ENCODE measurements at regions not wholly inside any gene's neighbourhood (a gene's known extent, or its start where the extent isn't known, plus 50 kb on each side); places are given as distances from the start of the nearest gene placed in this dataset.

GRCh38 chr12:47551426-47551851 is 154.4 kb downstream of the RPAP3 start:
- Mint-ChIP-seq H3K4me3 (no peak overlapping the region), H3K27me3 (ENCODE audit: low read depth) (no peaks in the 10 kb centered on the region)

DNA sequence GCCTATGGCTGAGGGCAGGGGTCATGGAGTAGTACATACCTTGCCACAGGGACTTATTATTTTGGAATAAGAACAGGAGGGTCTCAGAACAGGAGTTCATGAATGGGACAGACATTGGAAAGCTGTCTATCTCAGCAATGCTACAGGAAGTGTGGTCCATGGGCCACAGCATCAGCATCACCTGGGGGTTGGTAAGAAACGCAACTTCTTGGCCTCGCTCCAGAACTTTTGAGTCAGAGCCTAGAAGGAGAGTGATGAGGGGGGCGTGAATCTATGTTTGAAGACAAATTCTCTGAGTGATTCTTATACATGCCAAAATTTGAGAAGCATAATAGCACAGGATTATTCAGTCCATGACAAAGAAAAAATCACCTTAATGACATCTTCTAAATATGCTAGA is 156.6 kb downstream of the RPAP3 start:
- Mint-ChIP-seq H3K27me3 (ENCODE audit: low read depth) (no peaks in the 10 kb centered on the region), H3K4me1 (ENCODE audit: low read depth) (peaks cover 1% of the 10 kb centered on the region), H3K27ac (no peak overlapping the region), H3K4me3 (no peak overlapping the region), H3K36me3 (ENCODE audit: low read depth) (no peaks in the 10 kb centered on the region), H3K9me3 (peaks cover 14% of the 10 kb centered on the region)
- DNase-seq (ENCODE audit: low spot score) = no peak

More at GRCh38 chr12:47551426-47551851, 154.4 kb downstream of the RPAP3 start:
- Mint-ChIP-seq H3K9me3 (peaks cover 24% of the 10 kb centered on the region), H3K4me1 (ENCODE audit: low read depth) (peaks cover 1% of the 10 kb centered on the region), H3K27ac (no peak overlapping the region), H3K36me3 (ENCODE audit: low read depth) (no peaks in the 10 kb centered on the region)
- DNase-seq (ENCODE audit: low spot score) = no peak

DNA sequence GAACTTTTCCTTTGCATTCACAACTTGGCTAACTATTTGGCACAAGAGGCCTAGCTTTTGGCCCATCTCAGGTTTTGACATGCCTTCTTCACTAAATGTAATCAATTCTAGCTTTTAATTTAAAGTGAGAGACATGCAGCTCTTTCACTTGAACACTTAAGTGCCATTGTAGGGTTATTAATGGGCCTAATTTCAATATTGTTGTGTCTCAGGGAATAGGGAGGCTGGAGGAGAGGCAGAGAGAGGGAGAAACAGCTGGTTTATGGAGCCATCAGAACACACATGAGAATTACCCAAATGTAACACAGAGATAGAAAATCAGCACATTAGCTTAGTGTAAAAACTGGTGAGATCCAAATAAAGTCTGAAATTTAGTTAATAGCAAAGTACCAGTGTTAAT is 157.4 kb downstream of the RPAP3 start:
- DNase-seq (ENCODE audit: low spot score) = no peak
- no peaks in the 10 kb centered on the region for H3K36me3 Mint-ChIP-seq (ENCODE audit: low read depth)
- peaks cover 1% of the 10 kb centered on the region for H3K4me1 Mint-ChIP-seq (ENCODE audit: low read depth)
- H3K27ac Mint-ChIP-seq = no peak overlapping the region
- H3K9me3 Mint-ChIP-seq = peaks cover 6% of the 10 kb centered on the region
- no peak overlapping the region for H3K4me3 Mint-ChIP-seq
- no peaks in the 10 kb centered on the region for H3K27me3 Mint-ChIP-seq (ENCODE audit: low read depth)

- H3K27me3 Mint-ChIP-seq (ENCODE audit: low read depth) = no peaks in the 10 kb centered on the region
- H3K27ac Mint-ChIP-seq = no peak overlapping the region
- DNase-seq (ENCODE audit: low spot score) = no peak
- H3K4me3 Mint-ChIP-seq = no peak overlapping the region
- H3K9me3 Mint-ChIP-seq = no peaks in the 10 kb centered on the region
- H3K4me1 Mint-ChIP-seq (ENCODE audit: low read depth) = peaks cover 1% of the 10 kb centered on the region
- no peaks in the 10 kb centered on the region for H3K36me3 Mint-ChIP-seq (ENCODE audit: low read depth)
Observed at GRCh38 chr12:47547077-47547476, 158.8 kb downstream of the RPAP3 start.

GRCh38 chr12:47545938-47546609 is 159.8 kb downstream of the RPAP3 start:
- Mint-ChIP-seq H3K36me3 (ENCODE audit: low read depth) (no peaks in the 10 kb centered on the region), H3K27ac (no peak overlapping the region), H3K9me3 (no peaks in the 10 kb centered on the region), H3K4me3 (no peak overlapping the region), H3K27me3 (ENCODE audit: low read depth) (no peaks in the 10 kb centered on the region), H3K4me1 (ENCODE audit: low read depth) (peaks cover 1% of the 10 kb centered on the region)
- DNase-seq (ENCODE audit: low spot score) = no peak

- no peaks in the 10 kb centered on the region for H3K27me3 Mint-ChIP-seq (ENCODE audit: low read depth)
- H3K9me3 Mint-ChIP-seq = peaks cover 19% of the 10 kb centered on the region
- H3K36me3 Mint-ChIP-seq (ENCODE audit: low read depth) = no peaks in the 10 kb centered on the region
- H3K4me1 Mint-ChIP-seq (ENCODE audit: low read depth) = no peaks in the 10 kb centered on the region
- no peak overlapping the region for H3K27ac Mint-ChIP-seq
- H3K4me3 Mint-ChIP-seq = no peak overlapping the region
- no peak for DNase-seq (ENCODE audit: low spot score)
Observed at GRCh38 chr12:47534695-47535094, 171.1 kb downstream of the RPAP3 start.

- H3K27ac Mint-ChIP-seq = no peak overlapping the region
- no peaks in the 10 kb centered on the region for H3K27me3 Mint-ChIP-seq (ENCODE audit: low read depth)
- no peaks in the 10 kb centered on the region for H3K4me1 Mint-ChIP-seq (ENCODE audit: low read depth)
Observed at GRCh38 chr12:47530050-47530449, 175.8 kb downstream of the RPAP3 start.

GRCh38 chr12:47527816-47528215 is 178.0 kb downstream of the RPAP3 start:
- Mint-ChIP-seq H3K27me3 (ENCODE audit: low read depth) (peaks cover 7% of the 10 kb centered on the region), H3K4me1 (ENCODE audit: low read depth) (no peaks in the 10 kb centered on the region), H3K27ac (no peak overlapping the region), H3K9me3 (peaks cover 43% of the 10 kb centered on the region), H3K4me3 (no peak overlapping the region), H3K36me3 (ENCODE audit: low read depth) (no peaks in the 10 kb centered on the region)
- no peak for DNase-seq (ENCODE audit: low spot score)

More at GRCh38 chr12:47530050-47530449, 175.8 kb downstream of the RPAP3 start:
- Mint-ChIP-seq H3K9me3 (peaks cover 37% of the 10 kb centered on the region), H3K36me3 (ENCODE audit: low read depth) (no peaks in the 10 kb centered on the region), H3K4me3 (no peak overlapping the region)
- DNase-seq (ENCODE audit: low spot score) = no peak

- no peak for DNase-seq (ENCODE audit: low spot score)
- Mint-ChIP-seq H3K27me3 (ENCODE audit: low read depth) (peaks cover 7% of the 10 kb centered on the region), H3K27ac (no peak overlapping the region), H3K4me1 (ENCODE audit: low read depth) (no peaks in the 10 kb centered on the region), H3K9me3 (peaks cover 32% of the 10 kb centered on the region), H3K36me3 (ENCODE audit: low read depth) (peaks cover 2% of the 10 kb centered on the region), H3K4me3 (no peak overlapping the region)
Observed at GRCh38 chr12:47520029-47520428, 185.8 kb downstream of the RPAP3 start.

- DNase-seq (ENCODE audit: low spot score) = no peak
- Mint-ChIP-seq H3K9me3 (peaks cover 46% of the 10 kb centered on the region), H3K4me3 (no peak overlapping the region), H3K27me3 (ENCODE audit: low read depth) (no peaks in the 10 kb centered on the region), H3K36me3 (ENCODE audit: low read depth) (peaks cover 5% of the 10 kb centered on the region), H3K27ac (no peak overlapping the region), H3K4me1 (ENCODE audit: low read depth) (no peaks in the 10 kb centered on the region)
Observed at GRCh38 chr12:47517122-47517521, 188.7 kb downstream of the RPAP3 start.

DNA sequence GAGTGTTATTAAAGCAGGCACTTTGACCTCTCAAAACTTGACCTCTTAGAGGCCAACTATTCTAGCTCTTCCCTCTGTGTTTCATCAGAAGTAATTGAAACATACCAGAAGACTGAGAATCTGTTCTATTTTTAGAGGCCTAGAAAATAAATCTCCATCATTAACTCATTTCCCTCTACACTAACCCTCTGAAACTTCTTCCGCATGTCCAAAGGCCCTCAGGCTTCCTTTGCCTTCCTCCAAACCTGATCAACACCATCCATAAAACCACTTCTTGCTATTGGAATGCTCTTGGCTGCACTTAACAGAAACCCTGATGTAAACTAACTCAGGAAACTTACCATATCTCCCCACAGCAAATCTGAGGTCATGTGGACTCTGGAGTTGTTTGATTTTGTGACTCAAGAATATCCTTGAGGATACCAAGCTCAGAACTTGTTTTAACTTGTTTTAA is 196.4 kb downstream of the RPAP3 start:
- no peak for DNase-seq (ENCODE audit: low spot score)
- no peaks in the 10 kb centered on the region for H3K27me3 Mint-ChIP-seq (ENCODE audit: low read depth)
- peaks cover 22% of the 10 kb centered on the region for H3K9me3 Mint-ChIP-seq
- no peaks in the 10 kb centered on the region for H3K36me3 Mint-ChIP-seq (ENCODE audit: low read depth)
- peaks cover 3% of the 10 kb centered on the region for H3K4me1 Mint-ChIP-seq (ENCODE audit: low read depth)
- no peak overlapping the region for H3K27ac Mint-ChIP-seq
- H3K4me3 Mint-ChIP-seq = no peak overlapping the region

DNA sequence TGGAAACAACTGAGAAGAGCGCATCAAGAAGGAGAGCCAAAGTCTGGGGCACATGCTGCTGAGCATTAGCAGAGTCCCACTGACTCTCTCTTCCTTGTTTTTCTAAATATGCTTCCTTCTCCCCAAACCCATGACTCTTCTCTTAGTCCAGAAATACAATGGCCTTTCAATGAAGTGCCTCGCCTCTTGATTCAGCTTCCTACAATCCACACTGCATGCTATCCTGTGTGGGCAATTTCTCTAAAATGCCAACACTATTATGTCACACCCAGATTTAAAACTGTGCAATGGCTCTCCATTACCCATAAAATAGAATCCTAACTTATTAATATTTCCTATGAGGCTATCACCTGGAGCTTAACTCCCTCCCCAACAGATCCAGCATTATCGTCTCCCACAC is 198.6 kb downstream of the RPAP3 start:
- H3K9me3 Mint-ChIP-seq = peaks cover 10% of the 10 kb centered on the region
- H3K27ac Mint-ChIP-seq = no peak overlapping the region
- H3K4me3 Mint-ChIP-seq = no peak overlapping the region
- DNase-seq (ENCODE audit: low spot score) = no peak
- no peaks in the 10 kb centered on the region for H3K36me3 Mint-ChIP-seq (ENCODE audit: low read depth)
- no peaks in the 10 kb centered on the region for H3K27me3 Mint-ChIP-seq (ENCODE audit: low read depth)
- H3K4me1 Mint-ChIP-seq (ENCODE audit: low read depth) = peaks cover 3% of the 10 kb centered on the region

DNA sequence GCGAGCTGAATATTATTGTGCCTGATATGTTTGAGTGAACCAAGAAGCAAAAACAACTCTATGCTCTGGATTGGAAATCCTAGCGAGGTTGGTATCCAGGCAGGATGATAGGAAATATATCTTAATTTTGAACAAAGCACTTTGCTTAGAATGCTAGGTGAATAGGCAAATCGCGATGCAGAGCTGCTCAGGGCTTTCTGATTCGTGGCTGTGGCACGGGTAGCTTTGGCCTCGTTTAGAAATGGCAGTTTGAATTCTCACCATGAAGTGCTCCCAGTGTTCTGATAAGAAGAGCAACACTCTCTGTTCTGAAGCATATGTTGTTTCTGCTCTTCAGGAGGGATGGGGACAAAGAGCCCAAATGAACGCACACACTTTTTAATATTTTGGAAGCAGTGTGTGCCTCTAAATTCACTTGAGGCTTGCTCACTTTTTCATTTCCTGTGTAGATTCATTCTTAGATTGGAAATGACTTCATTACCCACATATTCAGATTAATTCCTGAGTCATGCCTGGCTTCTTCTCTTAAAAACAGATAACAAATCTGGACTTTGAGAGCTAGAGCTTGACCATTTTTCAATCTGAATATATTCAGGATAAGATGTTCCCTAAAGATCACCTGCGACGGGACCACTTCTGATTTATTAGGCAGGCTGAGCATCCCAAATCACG is 200.9 kb downstream of the RPAP3 start:
- H3K27ac Mint-ChIP-seq = no peak overlapping the region
- DNase-seq (ENCODE audit: low spot score) = no peak
- H3K27me3 Mint-ChIP-seq (ENCODE audit: low read depth) = no peaks in the 10 kb centered on the region
- H3K4me1 Mint-ChIP-seq (ENCODE audit: low read depth) = peaks cover 3% of the 10 kb centered on the region
- H3K36me3 Mint-ChIP-seq (ENCODE audit: low read depth) = no peaks in the 10 kb centered on the region
- H3K4me3 Mint-ChIP-seq = no peak overlapping the region
- H3K9me3 Mint-ChIP-seq = peaks cover 4% of the 10 kb centered on the region

DNA sequence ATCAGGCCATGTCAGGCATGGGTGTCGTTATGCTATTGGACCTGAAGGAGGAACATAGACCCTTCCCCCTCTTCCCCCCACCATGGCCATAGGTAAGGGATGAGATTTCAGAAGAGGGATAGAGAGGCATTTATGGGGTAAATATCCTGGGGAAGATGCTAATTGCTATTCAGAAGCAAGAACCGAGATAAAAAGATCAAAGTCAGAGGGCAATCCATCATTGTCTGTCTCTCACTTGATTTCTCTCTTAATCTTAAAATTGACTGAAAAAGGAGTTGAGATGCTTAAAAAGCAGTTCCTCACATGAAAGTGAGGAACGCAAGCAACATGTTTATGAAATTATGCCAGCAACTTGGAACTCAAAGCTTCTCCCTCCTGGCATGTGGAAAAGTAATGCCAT is 212.0 kb downstream of the RPAP3 start:
- H3K4me3 Mint-ChIP-seq = no peak overlapping the region
- DNase-seq (ENCODE audit: low spot score) = no peak
- H3K27ac Mint-ChIP-seq = no peak overlapping the region
- H3K36me3 Mint-ChIP-seq (ENCODE audit: low read depth) = no peaks in the 10 kb centered on the region
- no peaks in the 10 kb centered on the region for H3K27me3 Mint-ChIP-seq (ENCODE audit: low read depth)
- H3K4me1 Mint-ChIP-seq (ENCODE audit: low read depth) = no peaks in the 10 kb centered on the region
- H3K9me3 Mint-ChIP-seq = no peaks in the 10 kb centered on the region
